ENCODE measurements at regions not wholly inside any gene's neighbourhood (a gene's known extent, or its start where the extent isn't known, plus 50 kb on each side); places are given as distances from the start of the nearest gene placed in this dataset.

DNA sequence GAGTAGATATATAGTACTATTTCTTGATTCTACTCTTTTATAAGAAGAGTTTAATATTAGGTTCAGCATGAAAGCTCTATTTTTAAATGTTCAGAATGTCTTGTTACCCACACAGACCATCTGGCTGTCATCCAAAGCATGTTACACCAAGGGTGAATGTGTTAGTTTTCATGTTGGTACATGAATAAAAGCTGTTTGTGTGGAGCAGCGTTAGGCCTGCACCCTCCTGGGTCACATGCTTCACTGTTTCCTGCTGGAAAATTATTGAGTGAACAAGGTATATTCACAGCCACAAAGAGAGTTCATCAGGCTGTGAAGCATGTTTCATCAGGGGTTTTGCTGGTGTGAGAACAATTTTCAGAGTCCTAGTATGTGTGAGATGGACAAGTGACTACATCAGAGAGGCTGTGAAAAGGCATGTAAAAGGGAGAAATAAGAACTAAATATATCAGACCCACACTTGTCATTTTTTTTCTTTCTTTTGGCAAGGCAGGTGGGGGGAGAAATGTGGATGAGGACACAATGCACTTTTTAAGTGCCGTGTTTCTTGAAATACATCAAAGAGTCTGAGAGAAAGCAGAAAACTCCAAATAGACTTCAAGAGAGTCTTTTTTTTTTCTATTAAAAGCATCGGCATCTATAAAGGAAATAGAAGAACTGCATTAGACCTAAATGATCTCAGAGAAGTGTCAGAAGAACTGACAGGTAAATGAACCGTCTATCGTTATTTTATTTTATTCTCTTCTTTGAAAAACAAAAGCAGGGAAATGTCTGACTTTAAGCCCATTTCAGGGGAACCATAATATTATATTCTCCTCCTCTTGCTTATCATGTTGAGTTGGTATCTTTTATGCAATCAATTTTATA lies 2429.7 kb downstream of the PCDH7 start:
- Mint-ChIP-seq H3K27ac (no peak overlapping the region), H3K27me3 (no peaks in the 10 kb centered on the region), H3K36me3 (ENCODE audit: low read depth) (no peaks in the 10 kb centered on the region), H3K9me3 (peaks cover 4% of the 10 kb centered on the region), H3K4me1 (no peaks in the 10 kb centered on the region), H3K4me3 (no peak overlapping the region)
- DNase-seq = no peak
- intact Hi-C loops (cut with micrococcal nuclease) = no loop called here

DNA sequence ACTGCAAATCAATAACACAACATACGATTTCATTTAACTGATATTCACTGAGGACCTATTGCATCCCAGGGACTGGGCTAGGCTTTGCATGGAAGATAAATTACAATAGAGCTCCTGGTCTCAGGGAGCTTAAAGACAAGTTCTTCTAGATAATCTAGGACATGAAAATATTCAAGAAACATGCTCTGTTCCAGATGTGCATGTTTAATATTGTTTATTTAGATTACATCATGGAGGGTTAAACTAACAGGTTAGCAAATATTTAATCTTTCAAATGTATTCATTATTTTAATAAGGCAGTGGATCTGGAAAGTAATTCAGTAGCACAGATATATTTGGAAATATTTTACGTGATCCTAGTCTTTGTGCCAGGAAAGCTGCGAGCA lies 2430.3 kb downstream of the PCDH7 start:
- Mint-ChIP-seq H3K27ac (no peak overlapping the region), H3K4me1 (no peaks in the 10 kb centered on the region), H3K9me3 (peaks cover 4% of the 10 kb centered on the region), H3K4me3 (no peak overlapping the region), H3K36me3 (ENCODE audit: low read depth) (no peaks in the 10 kb centered on the region), H3K27me3 (no peaks in the 10 kb centered on the region)
- intact Hi-C loops (cut with micrococcal nuclease) = no loop called here
- no peak for DNase-seq

DNA sequence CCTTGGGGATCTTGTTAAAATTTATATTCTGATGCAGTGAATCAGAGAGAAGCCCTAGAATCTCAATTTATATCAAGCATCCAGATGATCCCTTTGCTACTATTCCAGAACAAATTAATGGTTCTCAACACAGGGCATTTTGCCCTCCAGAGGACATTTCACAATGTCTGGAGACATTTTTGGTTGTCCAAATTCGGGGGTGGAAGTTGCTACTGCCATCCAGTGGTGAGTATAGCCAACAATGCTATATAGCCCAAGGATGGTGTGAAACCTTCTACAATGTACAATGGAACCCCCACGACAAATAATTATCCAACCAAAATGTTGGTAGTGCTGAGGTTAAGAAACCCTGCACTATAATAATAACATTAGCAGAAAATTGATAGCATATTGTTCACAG lies 2440.0 kb downstream of the PCDH7 start:
- Mint-ChIP-seq H3K36me3 (ENCODE audit: low read depth) (no peaks in the 10 kb centered on the region), H3K9me3 (peaks cover 6% of the 10 kb centered on the region), H3K4me3 (no peak overlapping the region), H3K27ac (no peak overlapping the region), H3K27me3 (no peaks in the 10 kb centered on the region), H3K4me1 (no peaks in the 10 kb centered on the region)
- intact Hi-C loops (cut with micrococcal nuclease) = no loop called here
- DNase-seq = no peak

DNA sequence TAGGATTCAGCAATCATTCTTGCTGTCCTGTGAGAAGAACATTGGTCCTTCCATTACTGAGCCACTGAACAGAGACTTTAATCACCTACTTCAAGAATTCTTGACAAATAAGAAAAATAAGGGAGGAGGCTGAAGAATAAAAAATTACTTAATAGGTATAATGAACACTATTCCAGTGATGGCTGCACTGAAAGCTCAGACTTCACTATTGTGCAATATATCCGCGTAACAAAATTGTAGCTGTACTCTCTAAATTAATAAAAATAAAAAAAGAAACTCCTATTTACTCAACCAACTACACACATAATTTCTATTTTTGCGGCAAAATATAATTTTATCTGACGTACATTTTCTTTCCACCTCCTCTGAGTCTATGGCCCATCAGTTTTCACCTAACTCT lies 2441.0 kb downstream of the PCDH7 start:
- H3K9me3 Mint-ChIP-seq = peaks cover 11% of the 10 kb centered on the region
- no peaks in the 10 kb centered on the region for H3K27me3 Mint-ChIP-seq
- H3K27ac Mint-ChIP-seq = no peak overlapping the region
- no peaks in the 10 kb centered on the region for H3K4me1 Mint-ChIP-seq
- intact Hi-C loops (cut with micrococcal nuclease) = no loop called here
- no peak for DNase-seq
- H3K36me3 Mint-ChIP-seq (ENCODE audit: low read depth) = no peaks in the 10 kb centered on the region
- H3K4me3 Mint-ChIP-seq = no peak overlapping the region

DNA sequence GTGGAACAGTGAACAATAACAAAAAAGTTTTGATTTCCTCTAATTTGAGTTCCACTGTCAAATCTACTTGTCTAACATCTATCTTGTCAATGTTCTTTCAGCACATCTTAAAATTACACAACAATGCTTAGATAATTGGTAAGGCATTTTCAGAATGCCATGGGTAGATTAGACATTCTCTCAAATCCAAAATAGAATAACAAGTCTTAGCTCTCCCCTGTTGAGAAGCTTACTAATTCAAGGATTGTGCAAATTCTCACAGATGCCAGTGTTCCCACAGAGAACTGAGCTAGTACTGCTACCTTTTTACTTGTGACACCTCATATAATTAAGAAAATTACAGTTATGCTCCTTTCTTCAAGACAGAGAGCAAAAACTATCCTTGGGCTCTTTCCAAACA lies 2442.0 kb downstream of the PCDH7 start:
- Mint-ChIP-seq H3K4me1 (no peaks in the 10 kb centered on the region), H3K27me3 (no peaks in the 10 kb centered on the region), H3K4me3 (no peak overlapping the region), H3K9me3 (peaks cover 8% of the 10 kb centered on the region), H3K36me3 (ENCODE audit: low read depth) (no peaks in the 10 kb centered on the region), H3K27ac (no peak overlapping the region)
- no peak for DNase-seq
- intact Hi-C loops (cut with micrococcal nuclease) = no loop called here

DNA sequence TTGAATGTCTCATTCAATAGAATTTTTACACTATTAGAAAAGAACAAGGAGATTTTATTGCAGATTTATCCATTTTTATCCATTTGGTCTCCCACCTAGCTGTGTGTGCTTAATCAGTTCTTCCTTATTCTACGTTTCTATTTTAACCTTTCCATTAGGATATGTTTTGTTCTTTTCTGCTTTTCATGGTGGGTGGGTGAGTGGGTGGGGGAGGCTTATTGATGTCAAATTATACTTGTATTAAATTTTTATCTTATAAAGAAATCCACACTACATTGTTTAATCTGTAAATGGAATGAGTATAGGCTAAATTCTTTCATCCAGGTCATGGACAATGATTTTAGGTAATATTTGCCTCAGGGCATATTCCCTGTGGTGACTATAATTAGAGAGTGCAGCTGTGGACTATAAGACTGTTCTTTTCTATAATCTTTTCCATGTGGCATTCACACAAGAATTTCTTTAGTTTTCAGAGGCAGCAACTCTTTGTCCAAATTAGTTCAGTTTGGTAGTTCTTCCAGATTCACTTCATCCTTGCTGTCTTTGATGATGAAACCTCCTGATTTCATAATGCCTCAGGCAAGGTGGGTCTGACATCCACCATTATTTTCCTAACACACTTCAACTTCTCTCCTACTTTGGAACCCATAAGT lies 2451.8 kb downstream of the PCDH7 start:
- peaks cover 3% of the 10 kb centered on the region for H3K9me3 Mint-ChIP-seq
- no peaks in the 10 kb centered on the region for H3K4me1 Mint-ChIP-seq
- intact Hi-C loops (cut with micrococcal nuclease) = no loop called here
- no peaks in the 10 kb centered on the region for H3K36me3 Mint-ChIP-seq (ENCODE audit: low read depth)
- no peak overlapping the region for H3K4me3 Mint-ChIP-seq
- no peaks in the 10 kb centered on the region for H3K27me3 Mint-ChIP-seq
- no peak overlapping the region for H3K27ac Mint-ChIP-seq
- no peak for DNase-seq

DNA sequence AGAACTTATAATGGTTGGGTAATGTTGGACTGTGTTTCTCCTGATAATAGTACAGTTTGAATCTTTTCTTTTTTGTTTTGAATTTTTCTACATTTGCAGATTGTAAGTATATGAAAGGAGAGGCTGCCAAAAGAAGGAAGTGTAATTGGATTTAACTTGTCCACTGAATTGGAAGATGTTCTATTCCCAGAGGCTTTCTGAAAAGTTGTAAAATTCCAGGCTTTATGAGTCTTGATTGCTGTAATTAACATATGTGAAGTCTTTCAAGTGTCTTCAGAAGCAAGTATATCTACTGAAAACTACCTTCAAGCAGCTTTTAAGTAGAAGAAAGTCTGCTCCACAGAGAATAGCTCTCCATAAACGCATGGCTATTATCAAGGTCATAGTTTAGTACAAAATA lies 2456.4 kb downstream of the PCDH7 start:
- Mint-ChIP-seq H3K4me3 (no peak overlapping the region), H3K27me3 (no peaks in the 10 kb centered on the region), H3K4me1 (no peaks in the 10 kb centered on the region), H3K9me3 (peaks cover 3% of the 10 kb centered on the region), H3K36me3 (ENCODE audit: low read depth) (no peaks in the 10 kb centered on the region), H3K27ac (no peak overlapping the region)
- no peak for DNase-seq
- intact Hi-C loops (cut with micrococcal nuclease) = no loop called here

DNA sequence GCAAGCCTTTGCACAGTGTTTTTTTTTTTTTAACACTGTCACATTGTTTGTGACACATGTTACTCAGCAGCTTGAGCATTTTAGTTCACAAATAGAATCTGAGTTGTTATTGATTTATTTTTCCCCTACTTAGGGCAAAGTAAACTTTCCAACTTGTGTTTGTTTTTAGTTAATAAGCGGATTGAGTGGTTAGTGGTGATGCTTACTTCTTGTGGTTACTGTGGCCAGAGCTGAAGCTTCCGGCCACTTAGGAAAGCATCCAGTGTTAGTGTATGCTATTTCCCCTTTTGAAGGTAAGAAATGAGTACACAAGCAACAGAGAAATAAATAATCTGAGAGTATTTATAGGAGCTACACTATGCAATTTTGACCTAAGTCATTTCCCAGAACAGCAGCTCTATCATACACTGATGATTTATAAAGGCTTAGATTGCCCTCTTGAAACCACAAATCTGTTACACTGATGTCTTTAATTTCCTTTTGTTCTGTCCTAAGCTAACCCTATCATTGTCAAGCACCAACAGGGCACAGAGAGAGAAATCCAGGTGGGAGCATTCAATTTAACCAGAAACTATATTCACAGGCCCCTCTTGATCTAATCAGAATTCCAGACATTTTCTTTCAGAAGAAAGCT lies 2464.6 kb downstream of the PCDH7 start:
- Mint-ChIP-seq H3K36me3 (ENCODE audit: low read depth) (no peaks in the 10 kb centered on the region), H3K9me3 (peaks cover 8% of the 10 kb centered on the region), H3K27me3 (no peaks in the 10 kb centered on the region), H3K4me3 (no peak overlapping the region), H3K27ac (no peak overlapping the region), H3K4me1 (no peaks in the 10 kb centered on the region)
- no peak for DNase-seq
- intact Hi-C loops (cut with micrococcal nuclease) = no loop called here

DNA sequence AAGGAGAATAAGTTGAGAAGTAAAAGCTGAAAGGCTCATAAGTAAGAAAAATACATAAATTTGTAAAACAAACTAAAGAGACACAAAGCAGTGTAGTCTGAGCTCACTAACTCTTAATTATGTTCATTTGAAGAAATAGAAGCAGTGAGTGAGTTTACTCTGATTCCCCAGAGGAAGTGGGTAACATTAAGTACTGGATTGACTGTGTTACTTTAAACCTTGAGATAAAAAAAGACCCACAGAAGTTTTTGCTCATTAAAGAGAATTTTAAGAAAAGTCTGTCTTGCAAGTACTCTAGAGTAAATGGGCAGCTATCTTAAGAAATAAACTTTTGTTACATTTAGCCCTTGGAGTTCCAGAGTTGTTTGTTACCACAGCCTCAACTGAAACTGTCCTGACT lies 2466.9 kb downstream of the PCDH7 start:
- DNase-seq = no peak
- Mint-ChIP-seq H3K27ac (no peak overlapping the region), H3K36me3 (ENCODE audit: low read depth) (no peaks in the 10 kb centered on the region), H3K9me3 (peaks cover 5% of the 10 kb centered on the region), H3K4me3 (no peak overlapping the region), H3K27me3 (no peaks in the 10 kb centered on the region), H3K4me1 (no peaks in the 10 kb centered on the region)
- intact Hi-C loops (cut with micrococcal nuclease) = no loop called here

DNA sequence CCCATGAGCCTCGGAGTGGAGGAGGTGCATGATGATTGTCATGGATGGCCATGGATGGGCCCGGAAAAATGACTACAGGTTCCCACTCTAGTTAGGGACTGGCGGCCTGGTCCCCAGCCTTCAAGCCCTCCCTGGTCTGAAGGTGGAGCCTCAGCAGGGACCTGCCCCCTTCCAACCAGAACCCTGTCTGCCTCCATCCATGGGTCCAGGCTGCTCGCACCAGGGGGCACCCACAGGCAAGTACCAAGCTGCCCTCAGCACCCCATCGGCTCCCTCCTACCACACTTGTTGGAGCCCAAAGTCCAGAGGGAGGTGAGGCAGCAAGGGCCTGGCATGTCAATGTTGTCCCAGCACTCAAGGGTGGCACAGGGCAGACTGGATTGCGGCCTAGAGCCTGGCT lies 2468.6 kb downstream of the PCDH7 start:
- no peak for DNase-seq
- Mint-ChIP-seq H3K27ac (no peak overlapping the region), H3K4me1 (no peaks in the 10 kb centered on the region), H3K27me3 (no peaks in the 10 kb centered on the region), H3K4me3 (no peak overlapping the region), H3K9me3 (peaks cover 5% of the 10 kb centered on the region), H3K36me3 (ENCODE audit: low read depth) (no peaks in the 10 kb centered on the region)
- intact Hi-C loops (cut with micrococcal nuclease) = no loop called here

DNA sequence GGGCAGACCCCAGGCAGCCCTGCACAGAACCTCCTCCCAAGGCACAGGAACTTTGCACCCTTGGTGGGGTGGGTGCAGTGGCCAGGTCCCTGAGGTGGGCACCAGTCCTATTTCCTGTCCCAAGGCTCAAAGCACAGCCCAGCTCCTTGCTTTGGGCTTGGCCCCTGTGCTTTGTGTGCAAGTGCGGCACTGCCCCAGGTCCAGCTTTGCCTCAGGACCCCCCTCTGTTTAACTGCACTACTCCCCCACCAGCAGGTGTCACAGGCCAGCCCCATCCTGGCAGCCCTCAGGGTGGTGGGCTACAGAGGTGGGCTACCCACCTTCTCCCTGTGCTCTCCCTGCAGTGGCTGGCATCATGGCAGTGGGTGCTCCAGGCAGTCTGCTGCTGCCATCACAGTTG lies 2469.0 kb downstream of the PCDH7 start:
- Mint-ChIP-seq H3K4me1 (no peaks in the 10 kb centered on the region), H3K4me3 (no peak overlapping the region), H3K27me3 (no peaks in the 10 kb centered on the region), H3K27ac (no peak overlapping the region), H3K9me3 (peaks cover 5% of the 10 kb centered on the region), H3K36me3 (ENCODE audit: low read depth) (no peaks in the 10 kb centered on the region)
- no peak for DNase-seq
- intact Hi-C loops (cut with micrococcal nuclease) = no loop called here

DNA sequence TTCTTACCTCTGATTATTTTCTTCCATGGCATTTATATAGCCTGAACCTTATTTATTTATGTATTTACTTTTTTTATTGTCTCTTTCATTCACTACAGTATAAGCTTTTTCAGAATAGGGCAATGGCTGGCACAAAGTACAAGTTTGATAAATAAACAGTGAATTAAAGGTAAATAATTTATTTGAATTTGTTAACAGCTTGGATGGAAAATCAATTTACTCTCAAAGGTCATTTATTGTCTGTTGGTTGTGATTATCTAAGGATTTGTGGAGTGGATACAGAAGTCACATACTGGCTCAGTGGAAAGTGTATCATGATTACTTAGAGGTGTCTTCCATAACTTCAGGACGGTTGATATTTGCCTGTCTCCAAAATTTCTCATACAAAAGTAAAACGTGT lies 2472.9 kb downstream of the PCDH7 start:
- Mint-ChIP-seq H3K4me3 (no peak overlapping the region), H3K27me3 (no peaks in the 10 kb centered on the region), H3K27ac (no peak overlapping the region), H3K36me3 (ENCODE audit: low read depth) (no peaks in the 10 kb centered on the region), H3K4me1 (no peaks in the 10 kb centered on the region), H3K9me3 (peaks cover 3% of the 10 kb centered on the region)
- no peak for DNase-seq
- intact Hi-C loops (cut with micrococcal nuclease) = no loop called here

DNA sequence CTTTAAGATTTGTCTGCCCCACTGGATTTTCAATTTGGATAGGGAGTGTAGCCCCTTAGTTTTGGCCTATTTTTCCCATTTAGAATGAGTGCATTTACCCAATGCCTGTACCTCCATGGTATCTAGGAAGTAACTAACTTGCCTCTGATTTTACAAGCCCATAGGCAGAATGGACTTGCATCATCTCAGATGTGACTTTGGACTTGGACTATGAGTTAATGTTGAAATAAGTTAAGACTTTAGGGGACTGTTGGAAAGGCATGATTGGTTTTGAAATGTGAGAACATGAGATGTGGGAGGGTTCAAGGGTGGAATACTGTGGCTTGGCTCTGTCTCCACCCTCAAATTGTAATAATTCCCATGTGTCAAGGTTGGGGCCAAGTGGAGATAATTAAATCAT lies 2480.2 kb downstream of the PCDH7 start:
- H3K27ac Mint-ChIP-seq = no peak overlapping the region
- H3K4me1 Mint-ChIP-seq = no peaks in the 10 kb centered on the region
- peaks cover 16% of the 10 kb centered on the region for H3K9me3 Mint-ChIP-seq
- intact Hi-C loops (cut with micrococcal nuclease) = no loop called here
- H3K36me3 Mint-ChIP-seq (ENCODE audit: low read depth) = no peaks in the 10 kb centered on the region
- H3K4me3 Mint-ChIP-seq = no peak overlapping the region
- H3K27me3 Mint-ChIP-seq = no peaks in the 10 kb centered on the region
- DNase-seq = no peak

DNA sequence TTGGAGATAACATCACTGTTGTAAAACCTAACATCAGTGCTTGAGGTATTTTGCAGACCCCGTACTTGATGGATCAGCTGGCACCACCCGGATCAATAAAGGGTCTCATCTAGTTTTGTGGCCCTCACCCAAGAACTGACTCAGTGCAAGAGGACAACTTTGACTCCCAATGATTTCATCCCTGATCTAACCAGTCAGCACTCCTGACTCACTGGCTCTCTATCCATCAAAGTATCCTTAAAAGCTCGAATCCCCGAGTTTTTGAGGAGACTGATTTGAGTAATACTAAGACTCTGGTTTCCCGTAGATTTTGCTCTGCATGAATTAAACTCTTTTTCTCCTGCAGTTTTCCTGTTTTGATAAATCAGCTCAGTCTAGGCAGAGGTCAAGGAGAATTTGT lies 2498.1 kb downstream of the PCDH7 start:
- intact Hi-C loops (cut with micrococcal nuclease) = no loop called here
- H3K4me3 Mint-ChIP-seq = no peak overlapping the region
- DNase-seq = no peak
- no peaks in the 10 kb centered on the region for H3K36me3 Mint-ChIP-seq (ENCODE audit: low read depth)
- H3K9me3 Mint-ChIP-seq = peaks cover 3% of the 10 kb centered on the region
- no peaks in the 10 kb centered on the region for H3K27me3 Mint-ChIP-seq
- H3K27ac Mint-ChIP-seq = no peak overlapping the region
- H3K4me1 Mint-ChIP-seq = no peaks in the 10 kb centered on the region
